ENCODE measurements at regions not wholly inside any gene's neighbourhood (a gene's known extent, or its start where the extent isn't known, plus 50 kb on each side); places are given as distances from the start of the nearest gene placed in this dataset.

GRCh38 chr22:44583061-44583760, 85.2 kb upstream of the RTL6 start (continued):
- TF ChIP-seq ZNF645 (tag by site-specific recombination; IDR thresholded peaks at IDR 0.05) (no peak), ZNF701 (tag by site-specific recombination; IDR thresholded peaks at IDR 0.05) (no peak), ZFP41 (tag by site-specific recombination; IDR thresholded peaks at IDR 0.05; ENCODE audit: borderline replicate concordance) (no peak), ZNF561 (tag by site-specific recombination; IDR thresholded peaks at IDR 0.05; ENCODE audit: borderline replicate concordance) (no peak), ZNF596 (tag by site-specific recombination; IDR thresholded peaks at IDR 0.05) (no peak)

- no peaks in the 10 kb centered on the region for H3K9me3 ChIP-seq (ENCODE audit: control insufficient read depth, insufficient read depth, low read depth, low read length)
- H3K27ac ChIP-seq (ENCODE audit: extremely low read depth, low read depth, low read length): no peak overlapping the region
- no peak for TF ChIP-seq ZEB2 (tag by site-specific recombination; IDR thresholded peaks at IDR 0.05)
- TF ChIP-seq ZNF26 (tag by site-specific recombination; IDR thresholded peaks at IDR 0.05): no peak
- TF ChIP-seq ZNF214 (tag by site-specific recombination; IDR thresholded peaks at IDR 0.05; ENCODE audit: borderline replicate concordance): no peak
- no peak overlapping the region for H3K4me3 ChIP-seq (ENCODE audit: low read depth, low read length)
- ChIA-PET POLR2A (no interaction called here), CTCF (interaction anchor here (1.2 to 1.4 kb wide), 2 partner anchors 14 to 46 kb away, joined by 4 to 6 read pairs; no protein-coding TSS in a partner anchor)
- no peaks in the 10 kb centered on the region for H3K4me1 ChIP-seq (ENCODE audit: control insufficient read depth, insufficient read depth, low read length)
- no peaks in the 10 kb centered on the region for H3K36me3 ChIP-seq (ENCODE audit: control insufficient read depth in 2 of 2, insufficient read depth in 1 of 2, low read length in 2 of 2)
Observed at GRCh38 chr22:44582016-44582415, 84.0 kb upstream of the RTL6 start.

GRCh38 chr22:44581096-44581435, 83.0 kb upstream of the RTL6 start:
- Histone ChIP-seq H3K36me3 (ENCODE audit: control insufficient read depth in 2 of 2, insufficient read depth in 1 of 2, low read length in 2 of 2) (no peaks in the 10 kb centered on the region), H3K9me3 (ENCODE audit: control insufficient read depth, insufficient read depth, low read depth, low read length) (no peaks in the 10 kb centered on the region), H3K27ac (ENCODE audit: extremely low read depth, low read depth, low read length) (no peak overlapping the region), H3K4me1 (ENCODE audit: control insufficient read depth, insufficient read depth, low read length) (no peaks in the 10 kb centered on the region), H3K4me3 (ENCODE audit: low read depth, low read length) (no peak overlapping the region)
- ChIA-PET CTCF (interaction anchor here (0.6 kb wide), 1 partner anchor 996 kb away, joined by 3 read pairs; no protein-coding TSS in a partner anchor), POLR2A (no interaction called here)
- TF ChIP-seq IKZF3 (tag by site-specific recombination; IDR thresholded peaks at IDR 0.05): no peak
- no peak for TF ChIP-seq ZNF768 (tag by site-specific recombination; IDR thresholded peaks at IDR 0.05)
- no peak for TF ChIP-seq ZNF830 (tag by site-specific recombination; IDR thresholded peaks at IDR 0.05; ENCODE audit: low read depth)
- no peak for TF ChIP-seq ZNF18 (tag by site-specific recombination; IDR thresholded peaks at IDR 0.05)
- no peak for TF ChIP-seq ZNF704 (tag by site-specific recombination; IDR thresholded peaks at IDR 0.05)
- no peak for TF ChIP-seq ZNF571 (tag by site-specific recombination; IDR thresholded peaks at IDR 0.05)
- no peak for TF ChIP-seq ZNF76 (tag by site-specific recombination; IDR thresholded peaks at IDR 0.05; ENCODE audit: borderline replicate concordance, low read depth)
- no peak for TF ChIP-seq ZNF112 (tag by site-specific recombination; IDR thresholded peaks at IDR 0.05)
- TF ChIP-seq ZNF398 (tag by site-specific recombination; IDR thresholded peaks at IDR 0.05): no peak
- TF ChIP-seq TSHZ1 (tag by site-specific recombination; IDR thresholded peaks at IDR 0.05; ENCODE audit: borderline replicate concordance): no peak
- TF ChIP-seq BCL11A (tag by site-specific recombination; IDR thresholded peaks at IDR 0.05; ENCODE audit: low read depth): no peak
- no peak for TF ChIP-seq ZNF10 (tag by site-specific recombination; IDR thresholded peaks at IDR 0.05)
- TF ChIP-seq ZNF202 (tag by site-specific recombination; IDR thresholded peaks at IDR 0.05; ENCODE audit: borderline replicate concordance): no peak
- TF ChIP-seq ZNF548 (tag by site-specific recombination; IDR thresholded peaks at IDR 0.05): no peak
